IMR-90 (cell line): ENCODE measurements at regions not wholly inside any gene's neighbourhood (a gene's known extent, or its start where the extent isn't known, plus 50 kb on each side); places are given as distances from the start of the nearest gene placed in this dataset.

Experiments used
- BHLHE40 ChIP-seq: fragments of 150-350 bp; IDR thresholded peaks from 2 replicates; pipeline ENCODE4 v1.6.1; 2016; ENCODE audit warnings: mild to moderate bottlenecking, low read depth, low read length
- CEBPB ChIP-seq: IDR thresholded peaks from 2 replicates; pipeline ENCODE4 v1.6.1; 2012; ENCODE audit warnings: low read depth, low read length, improper control_type of control experiment
- CHD1 ChIP-seq: IDR thresholded peaks from 2 replicates; pipeline ENCODE4 v1.6.1; 2012; ENCODE audit warnings: low read depth, low read length, improper control_type of control experiment
- FOS ChIP-seq: fragments of 150-350 bp; IDR thresholded peaks from 2 replicates; pipeline ENCODE4 v1.6.1; 2016; ENCODE audit warnings: low read depth, low read length
- MAFK ChIP-seq: IDR thresholded peaks from 2 replicates; pipeline ENCODE4 v1.6.1; 2012; ENCODE audit warnings: low read depth, low read length, improper control_type of control experiment
- MAZ ChIP-seq: IDR thresholded peaks from 2 replicates; pipeline ENCODE4 v1.6.1; 2012; ENCODE audit warnings: low read depth, mild to moderate bottlenecking, low read length, improper control_type of control experiment, moderate library complexity, borderline replicate concordance
- MXI1 ChIP-seq: IDR thresholded peaks from 2 replicates; pipeline ENCODE4 v1.6.1; 2012; ENCODE audit warnings: low read depth, mild to moderate bottlenecking, low read length, moderate library complexity, borderline replicate concordance
- POLR2A ChIP-seq: IDR thresholded peaks from 2 replicates; pipeline ENCODE4 v1.6.1; 2012; ENCODE audit warnings: mild to moderate bottlenecking, low read depth, low read length
- RAD21 ChIP-seq: IDR thresholded peaks from 2 replicates; pipeline ENCODE4 v1.6.1; 2012; ENCODE audit warnings: low read length, improper control_type of control experiment
- RCOR1 ChIP-seq: IDR thresholded peaks from 2 replicates; pipeline ENCODE4 v1.6.1; 2012; ENCODE audit warnings: mild to moderate bottlenecking, low read length, improper control_type of control experiment; ENCODE audit not compliant: insufficient replicate concordance
- RFX5 ChIP-seq: IDR thresholded peaks from 2 replicates; pipeline ENCODE4 v1.8.0; 2012; ENCODE audit warnings: low read depth, mild to moderate bottlenecking, low read length, moderate library complexity
- SMC3 ChIP-seq: fragments of 150-350 bp; IDR thresholded peaks from 2 replicates; pipeline ENCODE4 v1.6.1; 2016; ENCODE audit warnings: low read depth, mild to moderate bottlenecking, antibody characterized with exemption, low read length, moderate library complexity
- TF ChIP-seq, protein P1 (sequence below): conservative IDR thresholded peaks from 2 replicates; pipeline ENCODE4 v1.5.1; 2012; ENCODE audit warnings: mild to moderate bottlenecking, low read depth, low read length, improper control_type of control experiment
- TF ChIP-seq, protein P2 (sequence below): fragments of 150-350 bp; IDR thresholded peaks from 2 replicates; pipeline ENCODE4 v1.6.1; 2017; ENCODE audit warnings: mild to moderate bottlenecking, antibody characterized with exemption, low read length, low read depth

DNA sequence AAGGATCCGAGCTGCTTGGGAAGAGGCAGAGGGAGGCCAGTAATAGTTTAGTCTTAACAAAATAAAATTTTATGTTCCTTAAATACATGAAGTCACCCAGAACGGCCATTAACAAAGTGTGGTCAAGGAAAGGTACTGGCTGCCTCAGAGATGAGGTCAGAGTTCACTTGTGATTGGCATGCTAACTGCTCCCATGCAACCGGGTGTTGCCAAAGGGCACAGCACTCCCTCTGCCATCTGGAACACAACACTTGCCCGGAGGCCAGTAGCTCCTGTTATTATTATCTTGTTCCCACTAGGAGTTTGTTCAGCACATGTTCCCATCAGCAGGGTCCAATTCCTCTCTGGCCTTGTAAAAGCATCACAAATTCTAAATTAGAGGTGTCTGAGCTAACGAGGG is 207.0 kb downstream of the CYP26B1 start:
- TF ChIP-seq POLR2A, result no peak
- TF ChIP-seq, protein P1, sequence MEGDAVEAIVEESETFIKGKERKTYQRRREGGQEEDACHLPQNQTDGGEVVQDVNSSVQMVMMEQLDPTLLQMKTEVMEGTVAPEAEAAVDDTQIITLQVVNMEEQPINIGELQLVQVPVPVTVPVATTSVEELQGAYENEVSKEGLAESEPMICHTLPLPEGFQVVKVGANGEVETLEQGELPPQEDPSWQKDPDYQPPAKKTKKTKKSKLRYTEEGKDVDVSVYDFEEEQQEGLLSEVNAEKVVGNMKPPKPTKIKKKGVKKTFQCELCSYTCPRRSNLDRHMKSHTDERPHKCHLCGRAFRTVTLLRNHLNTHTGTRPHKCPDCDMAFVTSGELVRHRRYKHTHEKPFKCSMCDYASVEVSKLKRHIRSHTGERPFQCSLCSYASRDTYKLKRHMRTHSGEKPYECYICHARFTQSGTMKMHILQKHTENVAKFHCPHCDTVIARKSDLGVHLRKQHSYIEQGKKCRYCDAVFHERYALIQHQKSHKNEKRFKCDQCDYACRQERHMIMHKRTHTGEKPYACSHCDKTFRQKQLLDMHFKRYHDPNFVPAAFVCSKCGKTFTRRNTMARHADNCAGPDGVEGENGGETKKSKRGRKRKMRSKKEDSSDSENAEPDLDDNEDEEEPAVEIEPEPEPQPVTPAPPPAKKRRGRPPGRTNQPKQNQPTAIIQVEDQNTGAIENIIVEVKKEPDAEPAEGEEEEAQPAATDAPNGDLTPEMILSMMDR, result no peak
- TF ChIP-seq SMC3, result no peak
- no peak for TF ChIP-seq FOS
- no peak for TF ChIP-seq MXI1
- TF ChIP-seq MAZ, result no peak
- no peak for TF ChIP-seq MAFK
- TF ChIP-seq RAD21, result no peak
- TF ChIP-seq, protein P2, sequence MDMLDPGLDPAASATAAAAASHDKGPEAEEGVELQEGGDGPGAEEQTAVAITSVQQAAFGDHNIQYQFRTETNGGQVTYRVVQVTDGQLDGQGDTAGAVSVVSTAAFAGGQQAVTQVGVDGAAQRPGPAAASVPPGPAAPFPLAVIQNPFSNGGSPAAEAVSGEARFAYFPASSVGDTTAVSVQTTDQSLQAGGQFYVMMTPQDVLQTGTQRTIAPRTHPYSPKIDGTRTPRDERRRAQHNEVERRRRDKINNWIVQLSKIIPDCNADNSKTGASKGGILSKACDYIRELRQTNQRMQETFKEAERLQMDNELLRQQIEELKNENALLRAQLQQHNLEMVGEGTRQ, result no peak
- no peak for TF ChIP-seq CEBPB
- no peak for TF ChIP-seq BHLHE40
- no peak for TF ChIP-seq RCOR1
- TF ChIP-seq RFX5, result no peak
- no peak for TF ChIP-seq CHD1
